HG02981 (cell line): ENCODE measurements at regions not wholly inside any gene's neighbourhood (a gene's known extent, or its start where the extent isn't known, plus 50 kb on each side); places are given as distances from the start of the nearest gene placed in this dataset.

Source experiments
- ATAC-seq: cut with Tn5 transposase; IDR thresholded peaks from one replicate; pipeline ENCODE4 v1.9.1; 2021; ENCODE audit warnings: mild to moderate bottlenecking, moderate library complexity; ENCODE audit not compliant: unreplicated experiment

GRCh38 chr4:132245319-132245718, 903.8 kb upstream of the PCDH10 start:
- ATAC-seq, result no peak

- no peak for ATAC-seq
Measured at GRCh38 chr4:132264176-132264575, 884.9 kb upstream of the PCDH10 start.

- ATAC-seq, result no peak
Measured at GRCh38 chr4:132266374-132266773, 882.7 kb upstream of the PCDH10 start.

GRCh38 chr4:132267321-132267720, 881.8 kb upstream of the PCDH10 start:
- ATAC-seq, result no peak

GRCh38 chr4:132269303-132269990, 879.6 kb upstream of the PCDH10 start:
- ATAC-seq, result no peak

- ATAC-seq, result no peak
Measured at GRCh38 chr4:132275583-132276121, 873.4 kb upstream of the PCDH10 start.

- ATAC-seq, result no peak
Measured at GRCh38 chr4:132276185-132276584, 872.9 kb upstream of the PCDH10 start.

GRCh38 chr4:132276989-132277388, 872.1 kb upstream of the PCDH10 start:
- ATAC-seq, result no peak

GRCh38 chr4:132281733-132282132, 867.4 kb upstream of the PCDH10 start:
- no peak for ATAC-seq

GRCh38 chr4:132284910-132285426, 864.1 kb upstream of the PCDH10 start:
- no peak for ATAC-seq

- ATAC-seq, result no peak
Measured at GRCh38 chr4:132297346-132297745, 851.7 kb upstream of the PCDH10 start.

GRCh38 chr4:132299841-132300240, 849.3 kb upstream of the PCDH10 start:
- ATAC-seq, result no peak

GRCh38 chr4:132312521-132312920, 836.6 kb upstream of the PCDH10 start:
- ATAC-seq, result no peak

GRCh38 chr4:132313852-132314251, 835.2 kb upstream of the PCDH10 start:
- ATAC-seq, result no peak

GRCh38 chr4:132316738-132317137, 832.4 kb upstream of the PCDH10 start:
- ATAC-seq, result no peak

GRCh38 chr4:132317923-132318322, 831.2 kb upstream of the PCDH10 start:
- ATAC-seq, result no peak

GRCh38 chr4:132328761-132329160, 820.3 kb upstream of the PCDH10 start:
- no peak for ATAC-seq

GRCh38 chr4:132330994-132331393, 818.1 kb upstream of the PCDH10 start:
- ATAC-seq, result no peak

- no peak for ATAC-seq
Measured at GRCh38 chr4:132332932-132333723, 816.0 kb upstream of the PCDH10 start.

- ATAC-seq, result no peak
Measured at GRCh38 chr4:132333724-132334047, 815.4 kb upstream of the PCDH10 start.

- no peak for ATAC-seq
Measured at GRCh38 chr4:132334081-132334480, 815.0 kb upstream of the PCDH10 start.
